Fibroblast of skin of left quadriceps (primary cell): ENCODE measurements at regions not wholly inside any gene's neighbourhood (a gene's known extent, or its start where the extent isn't known, plus 50 kb on each side); places are given as distances from the start of the nearest gene placed in this dataset.
"Not testable (repeated sequence)": the region's sequence is repeated elsewhere in the genome, so short reads cannot be mapped to it uniquely, and the experiment has no call there.

Source experiments
- DNase-seq, 2 experiments: peaks; one replicate each; pipeline ENCODE4 v3.0.0-alpha.2; 2013; ENCODE audit warnings: low read depth in 2 of 2

DNA sequence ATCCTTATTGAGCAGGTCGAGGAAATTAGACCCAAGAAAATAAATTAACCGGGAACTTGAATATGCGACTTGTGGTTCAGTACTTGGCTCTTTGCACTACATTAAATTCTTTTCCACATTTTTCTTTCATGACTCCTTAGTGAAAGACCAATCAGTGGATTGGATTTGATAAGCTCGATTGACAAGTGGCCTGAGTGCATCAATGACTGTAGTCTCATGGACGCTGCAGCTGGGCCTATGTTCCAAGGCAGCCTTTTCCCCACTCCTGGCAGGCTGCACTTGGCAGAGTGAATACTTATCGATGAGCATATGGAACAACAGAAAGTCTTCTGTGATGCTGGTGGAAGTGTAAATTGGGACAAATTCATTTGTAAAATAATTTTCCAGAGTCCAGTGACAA is 210.8 kb upstream of the EXOC2 start:
- DNase-seq = peak in 1 of 2 experiments; percentile 8

DNA sequence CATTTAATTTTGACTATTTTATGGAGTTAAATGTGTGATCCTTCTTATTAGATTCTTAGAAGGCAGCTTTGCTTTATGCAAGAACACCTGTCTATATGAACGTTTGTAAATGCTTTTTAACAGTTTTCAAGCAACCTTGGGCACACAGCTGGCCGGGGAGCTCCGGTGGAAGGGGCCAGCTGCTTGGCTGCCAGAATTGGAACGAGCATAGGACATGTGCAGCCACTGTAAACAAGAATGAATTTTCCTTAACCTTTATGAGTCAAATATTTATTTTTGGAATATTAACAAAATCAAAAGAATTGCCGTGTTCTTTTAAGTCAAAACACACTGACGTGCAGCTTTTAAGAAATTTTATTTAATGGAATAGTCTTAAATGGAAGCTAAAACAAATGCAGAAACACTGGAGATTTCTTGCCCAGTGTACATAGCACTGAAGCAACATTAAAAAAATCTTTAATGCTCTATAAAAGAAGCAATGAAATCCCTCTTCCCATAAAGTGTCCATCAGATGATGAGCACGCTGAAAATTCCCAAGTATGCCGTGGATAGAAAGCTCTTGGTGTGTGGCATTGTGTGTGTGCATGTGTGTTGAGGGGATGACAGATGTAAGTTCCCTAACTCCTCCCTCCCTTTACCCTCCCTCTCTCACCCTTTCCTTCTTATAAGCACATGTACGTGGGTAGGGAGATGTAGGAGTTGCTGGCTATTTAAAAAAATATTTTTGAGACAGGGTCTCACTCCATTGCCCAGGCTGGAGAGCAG is 208.9 kb upstream of the EXOC2 start:
- DNase-seq = no peak

DNA sequence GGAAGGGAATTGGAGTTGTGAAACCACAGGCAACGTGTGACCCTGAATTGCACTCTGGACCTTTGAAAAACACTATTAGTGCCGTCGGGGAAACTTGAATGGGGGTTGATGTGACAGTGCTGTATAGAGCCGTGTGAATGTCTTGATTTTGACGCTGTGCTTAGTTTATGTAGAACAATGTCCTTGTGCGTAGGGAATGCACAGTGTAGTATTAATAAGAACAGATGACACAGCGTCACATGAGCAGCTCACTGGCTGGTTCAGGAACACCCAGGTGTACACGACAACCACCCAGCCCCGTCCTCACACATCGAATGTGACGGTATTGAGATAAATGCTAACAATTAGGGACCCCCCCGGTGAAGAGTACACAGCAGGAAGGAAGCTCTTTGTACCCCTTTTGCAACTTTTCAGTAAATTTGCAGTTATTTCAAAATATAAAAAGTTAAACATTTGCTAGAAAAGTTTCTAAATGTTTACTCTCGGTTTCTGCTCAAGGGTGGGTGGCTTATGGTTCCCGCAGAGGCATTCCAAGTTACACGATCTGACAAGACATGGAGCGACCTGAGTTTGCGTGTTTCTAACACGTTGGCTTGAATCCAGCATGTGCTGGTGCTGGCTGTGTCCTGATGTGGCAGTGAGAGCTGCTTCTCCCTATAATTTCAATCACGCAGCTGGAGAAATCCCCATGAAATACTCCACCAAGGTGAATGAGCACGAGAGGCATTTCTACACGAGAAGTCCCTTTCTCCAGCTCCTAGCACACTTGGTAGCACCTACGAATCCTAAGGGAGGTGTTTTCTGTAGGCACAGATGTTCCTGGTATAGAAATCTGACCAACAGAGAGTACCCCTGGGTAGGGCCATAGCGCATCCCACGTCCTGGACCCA is 208.0 kb upstream of the EXOC2 start:
- no peak for DNase-seq

DNA sequence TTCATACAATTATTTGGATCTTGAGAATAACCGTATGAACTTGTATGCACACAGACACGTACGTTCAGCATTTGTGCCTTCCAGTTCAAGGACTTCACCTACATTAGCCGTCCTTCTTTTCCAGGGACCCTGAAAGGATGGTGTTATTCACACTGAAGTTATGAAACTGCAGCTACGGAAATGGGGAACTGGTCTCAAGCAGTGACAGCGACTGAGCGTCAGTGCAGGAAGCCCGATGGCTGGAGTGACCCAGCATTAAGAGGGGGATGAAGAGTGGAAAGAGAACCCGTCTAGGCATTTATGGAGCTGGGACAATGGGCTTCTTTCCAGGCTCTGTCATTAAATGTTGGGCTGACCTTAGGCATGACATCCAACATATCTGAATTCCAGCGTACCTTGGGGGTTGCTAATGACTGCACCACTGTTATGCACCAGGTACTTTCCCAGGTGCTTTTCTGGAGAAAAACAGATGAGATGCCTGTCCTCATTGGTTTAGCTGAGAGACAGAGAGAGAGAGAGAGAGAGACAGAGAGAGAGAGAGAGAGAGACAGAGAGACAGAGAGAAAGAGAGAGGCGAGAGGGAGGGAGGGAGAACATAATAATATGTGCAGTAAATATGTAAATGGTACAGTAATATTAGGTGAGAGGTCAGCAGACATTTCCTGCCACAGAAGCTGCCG is 204.7 kb upstream of the EXOC2 start:
- no peak for DNase-seq

DNA sequence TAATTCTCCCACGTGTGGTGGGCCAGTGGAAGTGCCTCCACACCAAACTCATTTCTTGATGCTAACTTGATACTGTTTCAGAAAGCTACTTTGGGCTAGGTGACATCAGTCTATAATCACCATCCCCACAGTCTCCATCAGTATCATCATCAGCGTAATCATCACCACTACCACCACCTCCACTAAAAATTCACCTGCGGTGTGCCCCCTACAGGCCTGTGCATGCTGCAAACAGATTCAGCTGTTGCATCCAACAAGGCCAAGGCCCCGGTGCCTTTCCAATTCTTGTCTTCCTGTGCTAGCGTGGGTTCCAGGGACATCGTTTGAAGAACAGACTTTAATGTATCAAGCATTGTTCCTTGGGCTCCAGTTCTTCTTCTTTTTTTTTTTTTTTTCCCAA is 201.3 kb upstream of the EXOC2 start:
- DNase-seq = no peak

DNA sequence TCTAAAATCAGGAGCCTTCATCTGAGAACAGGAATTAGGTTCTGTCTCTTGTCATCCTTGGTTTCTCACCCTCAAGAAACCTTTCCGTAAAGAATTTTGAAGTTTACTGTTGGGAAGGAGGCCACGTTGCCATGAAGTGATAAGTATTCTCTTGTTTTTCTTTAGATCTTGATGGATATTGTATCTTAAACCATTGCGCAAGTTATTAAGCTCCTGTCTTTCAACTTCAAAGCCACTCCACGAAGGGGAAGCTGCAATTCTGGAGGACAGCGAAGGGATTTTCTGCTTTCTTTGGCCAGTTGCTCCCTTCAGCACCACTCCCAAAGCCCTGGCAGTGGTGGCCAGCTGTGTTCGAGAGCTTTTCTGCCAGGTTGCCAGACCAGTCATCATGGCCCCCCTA is 198.1 kb upstream of the EXOC2 start:
- DNase-seq = no peak

DNA sequence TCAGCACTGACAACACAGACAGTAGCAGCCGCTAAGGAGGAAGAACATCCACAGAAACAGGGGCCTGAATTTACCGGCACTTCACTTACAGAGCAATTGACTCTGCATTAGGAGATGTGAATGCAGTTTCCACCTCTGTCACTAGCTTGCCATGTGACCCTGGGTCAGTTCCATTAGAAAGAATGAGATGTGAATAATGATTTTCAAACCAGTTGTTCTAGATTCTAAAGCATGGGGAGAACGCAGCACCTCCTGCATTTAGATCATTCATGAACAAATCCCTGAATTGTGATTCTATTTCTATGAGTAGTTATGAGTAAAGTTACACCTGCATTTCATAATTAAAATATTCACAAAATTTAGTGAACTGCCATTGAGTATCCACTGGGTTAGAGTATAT is 197.3 kb upstream of the EXOC2 start:
- DNase-seq = no peak

DNA sequence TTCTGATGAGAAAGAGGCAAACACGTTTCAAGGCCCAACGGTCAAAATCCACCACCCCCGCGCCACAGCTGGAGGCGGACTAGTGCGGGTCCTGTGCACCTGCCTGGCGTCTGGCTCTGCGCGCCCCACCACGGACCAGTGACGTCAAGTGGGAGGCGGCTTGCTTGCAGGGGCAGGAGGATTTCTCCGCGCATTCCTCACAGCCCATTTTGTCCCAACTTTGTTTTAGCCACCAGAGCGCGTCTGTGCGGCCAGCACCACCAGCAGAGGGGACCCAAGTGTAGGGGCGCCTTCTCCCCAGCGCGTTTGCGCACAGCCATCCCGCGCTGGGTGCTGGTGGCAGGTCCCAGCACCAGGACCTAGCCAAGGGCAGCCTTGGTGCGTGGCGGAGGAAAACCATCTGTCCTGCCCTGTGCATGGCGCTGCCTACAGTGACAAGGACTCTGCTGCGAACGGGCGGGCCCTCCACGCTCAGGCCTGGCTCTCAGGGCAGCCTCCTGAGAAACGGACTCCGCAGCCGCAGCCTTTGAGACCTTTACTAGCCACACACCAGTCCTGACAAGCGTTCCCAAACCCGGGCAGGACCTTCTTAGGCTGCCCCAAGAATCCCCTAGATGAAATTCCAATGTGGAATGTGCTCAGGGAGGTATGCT is 194.8 kb upstream of the EXOC2 start:
- DNase-seq = no peak

DNA sequence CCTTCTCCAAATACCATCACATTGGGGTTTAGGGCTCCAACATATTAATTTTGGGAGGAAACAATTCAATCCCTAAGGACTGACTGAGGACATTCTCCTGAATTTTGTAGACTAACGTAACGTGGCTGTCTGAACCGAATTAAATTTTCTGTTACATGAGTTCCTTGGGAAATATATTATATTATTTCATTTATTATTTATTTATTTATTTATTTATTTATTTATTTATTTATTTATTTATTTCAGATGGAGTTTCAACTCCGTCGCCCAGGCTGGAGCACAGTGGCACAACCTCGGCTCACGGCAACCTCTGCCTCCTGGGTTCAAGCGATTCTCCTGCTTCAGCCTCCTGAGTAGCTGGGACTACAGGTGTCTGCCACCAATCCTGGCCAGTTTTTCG is 193.2 kb upstream of the EXOC2 start:
- not testable (repeated sequence) for DNase-seq

DNA sequence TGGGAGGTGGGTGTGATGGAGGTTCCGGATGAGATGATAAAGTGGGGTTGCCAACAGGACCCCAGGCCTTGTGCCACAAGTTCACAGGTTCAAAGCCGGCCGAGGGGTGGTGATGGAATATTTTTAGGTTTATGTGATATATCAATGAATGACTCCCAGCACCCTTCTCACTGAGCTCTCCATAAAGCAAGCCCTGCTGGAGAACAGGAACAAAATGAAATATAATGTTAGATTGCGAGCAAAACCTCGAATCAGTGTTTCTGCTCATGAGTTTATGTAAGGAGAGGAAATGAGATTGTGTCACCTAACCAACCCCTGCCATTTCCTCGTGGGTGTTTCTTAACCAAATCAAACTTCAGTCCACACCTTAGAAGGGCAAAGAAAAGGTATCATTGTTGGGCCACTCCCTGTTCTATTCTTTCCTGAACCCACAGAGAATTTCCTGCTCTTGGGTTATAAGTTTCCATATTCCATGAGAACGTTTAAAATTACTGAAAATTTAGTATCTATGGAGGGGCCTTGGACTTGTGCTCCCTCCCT is 192.2 kb upstream of the EXOC2 start:
- DNase-seq = no peak

DNA sequence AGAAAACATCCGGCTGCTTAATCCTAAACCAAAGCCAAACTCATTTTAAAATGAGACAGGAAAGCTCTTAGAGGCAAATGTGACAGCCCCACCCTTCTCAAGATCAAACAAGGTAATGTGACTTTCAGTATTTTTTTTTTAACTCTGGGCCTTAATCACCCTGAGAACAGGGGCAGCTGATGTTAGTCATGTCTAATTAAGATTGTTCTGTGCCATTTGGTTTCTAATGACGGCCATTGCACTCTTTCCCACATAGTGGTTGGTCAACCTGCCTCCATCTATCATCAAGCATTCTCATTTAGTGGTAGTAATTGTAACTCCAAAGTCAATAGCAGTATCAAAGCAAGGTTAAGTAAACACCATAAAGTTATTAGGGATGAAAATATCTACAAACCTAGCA is 191.6 kb upstream of the EXOC2 start:
- no peak for DNase-seq

DNA sequence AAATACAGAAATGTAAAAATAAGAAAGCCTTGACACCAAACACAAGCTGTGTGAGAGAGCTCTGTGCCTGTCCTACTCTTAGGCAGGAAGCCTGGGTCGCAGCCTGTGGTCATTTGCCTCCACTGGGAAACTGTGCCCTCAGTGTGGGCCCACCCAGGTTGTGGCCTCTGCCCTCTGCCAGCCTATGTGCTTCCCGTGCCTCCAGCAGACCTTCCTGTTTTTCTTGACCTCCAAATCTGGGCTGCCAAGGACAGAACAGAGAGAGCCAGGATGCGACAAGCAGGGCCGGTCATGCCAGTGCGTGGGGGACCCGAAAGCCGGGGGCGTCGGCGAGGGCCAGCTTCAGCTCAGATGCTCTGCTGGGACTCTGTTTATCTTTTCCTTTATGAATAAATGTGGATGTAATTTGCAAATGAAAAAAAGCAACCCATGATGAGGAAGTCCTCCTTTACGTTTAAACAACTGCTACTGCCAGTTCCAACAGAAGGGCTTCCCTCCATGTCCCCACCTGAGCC is 189.2 kb upstream of the EXOC2 start:
- no peak for DNase-seq

DNA sequence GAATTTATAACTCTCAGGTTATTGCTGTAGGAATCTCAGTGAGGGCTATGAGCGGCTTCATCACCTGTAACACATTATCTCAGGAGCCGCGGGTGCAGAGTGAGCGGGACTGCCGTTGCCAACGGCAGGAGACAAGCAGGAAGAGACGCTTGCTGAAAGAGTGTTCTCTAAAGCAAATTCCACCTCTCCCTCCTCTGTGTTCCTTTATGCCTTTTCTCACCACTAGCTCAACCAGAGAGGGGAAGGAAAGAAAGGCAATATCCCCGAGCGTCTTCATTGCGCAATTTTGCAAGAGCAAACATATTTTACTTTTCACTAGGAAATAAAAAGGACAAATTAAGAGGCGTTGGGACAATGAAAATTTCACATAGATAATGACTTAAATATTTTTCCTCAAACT is 185.2 kb upstream of the EXOC2 start:
- DNase-seq = no peak

DNA sequence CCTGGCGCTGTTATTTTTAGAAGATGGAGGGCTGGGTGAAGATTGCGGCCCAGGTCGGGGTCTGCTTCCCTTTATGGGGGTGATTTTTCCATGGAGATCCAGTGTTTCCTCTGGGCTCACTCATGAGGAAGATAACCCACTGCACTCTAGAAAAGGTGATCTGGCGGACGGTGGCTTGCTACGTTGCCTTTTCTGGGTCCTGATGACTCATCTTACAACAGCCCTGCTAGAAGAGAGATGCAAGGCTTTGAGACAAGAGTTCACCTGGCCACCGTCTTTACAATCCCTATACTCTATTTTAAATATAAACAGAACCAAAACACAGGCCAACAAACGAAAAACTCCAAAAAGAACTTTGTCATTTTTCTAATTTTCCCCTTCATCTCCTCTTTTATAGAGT is 182.1 kb upstream of the EXOC2 start:
- DNase-seq = no peak

DNA sequence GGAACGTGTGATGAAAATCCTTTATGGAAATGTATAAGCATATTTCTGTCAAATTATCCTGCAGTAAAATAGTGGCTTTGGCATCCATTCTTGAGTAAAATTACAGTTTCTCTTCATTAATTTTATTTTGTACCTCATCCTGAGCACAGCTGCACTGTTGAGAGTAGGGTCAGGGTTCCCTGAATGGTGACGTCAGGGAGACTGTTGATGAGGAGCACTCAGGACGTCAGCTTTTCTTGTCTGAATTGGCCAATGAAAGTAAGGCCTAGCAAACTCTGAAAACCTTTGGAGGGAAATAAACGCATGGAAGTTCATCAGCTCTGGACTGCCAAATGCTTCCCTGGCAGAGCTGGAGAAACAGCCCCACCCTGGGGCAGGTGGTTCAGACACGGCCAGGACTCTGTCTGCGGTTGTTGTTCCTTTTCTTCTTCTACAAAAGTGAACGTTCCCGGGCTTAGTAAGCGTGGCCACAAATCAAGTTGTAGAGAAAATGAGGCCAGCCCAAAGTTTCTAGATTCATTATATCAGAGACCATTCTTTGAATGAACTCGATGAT is 179.7 kb upstream of the EXOC2 start:
- no peak for DNase-seq

DNA sequence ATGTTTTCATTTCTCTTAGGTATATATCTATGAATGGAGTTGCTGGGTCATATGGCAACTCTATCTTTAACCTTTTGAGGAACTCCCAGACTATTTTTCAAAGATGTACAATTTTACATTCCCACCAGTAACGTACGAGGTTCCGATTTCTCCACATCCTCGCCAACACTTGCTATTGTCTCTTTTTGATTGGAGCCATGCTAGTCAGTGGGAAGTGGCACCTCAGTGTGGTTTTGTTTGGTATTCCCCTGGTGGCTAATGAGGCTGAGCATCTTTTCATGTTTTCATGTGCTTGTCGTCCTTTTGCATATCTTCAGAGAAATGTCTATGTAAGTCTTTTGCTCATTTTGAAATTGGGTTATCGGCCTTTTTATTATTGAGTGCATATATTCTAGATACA is 178.6 kb upstream of the EXOC2 start:
- no peak for DNase-seq

DNA sequence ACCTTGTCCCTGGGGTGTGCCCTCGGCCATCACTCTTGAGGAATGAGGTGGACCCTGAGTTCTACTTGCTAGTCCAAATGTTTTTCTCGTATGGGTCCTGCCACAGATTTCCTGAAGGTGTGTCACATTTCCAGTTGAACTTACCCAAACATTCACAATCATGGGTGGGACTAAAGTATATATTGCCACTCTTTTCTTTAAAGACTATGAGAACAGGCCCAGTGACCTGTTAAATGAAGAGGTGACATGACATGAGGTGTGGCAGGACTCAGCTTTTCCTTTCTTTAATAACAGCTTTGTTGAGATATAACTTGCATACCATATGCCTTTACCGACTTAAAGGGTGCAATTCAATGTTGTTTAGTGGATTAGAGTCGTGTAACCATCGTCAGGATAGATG is 177.2 kb upstream of the EXOC2 start:
- no peak for DNase-seq

DNA sequence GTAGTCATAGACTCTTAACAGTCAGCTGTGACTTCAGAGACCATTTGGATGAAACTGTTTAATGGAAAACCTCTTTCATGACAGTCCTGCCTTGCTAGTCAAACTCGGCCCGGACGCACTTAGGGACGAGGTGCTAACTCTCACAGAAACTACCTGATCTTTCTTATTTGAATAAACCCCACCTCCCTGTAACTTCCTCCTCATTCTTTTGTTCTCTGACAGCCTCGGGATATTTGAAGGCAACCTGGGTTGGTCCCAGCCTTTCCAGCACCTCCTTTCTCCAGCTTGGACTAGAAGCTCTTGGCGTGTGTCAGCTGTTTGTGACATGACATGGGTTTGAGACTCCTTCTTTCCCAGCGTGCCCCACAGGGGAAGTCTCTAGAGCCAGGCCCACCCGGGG is 175.3 kb upstream of the EXOC2 start:
- no peak for DNase-seq

DNA sequence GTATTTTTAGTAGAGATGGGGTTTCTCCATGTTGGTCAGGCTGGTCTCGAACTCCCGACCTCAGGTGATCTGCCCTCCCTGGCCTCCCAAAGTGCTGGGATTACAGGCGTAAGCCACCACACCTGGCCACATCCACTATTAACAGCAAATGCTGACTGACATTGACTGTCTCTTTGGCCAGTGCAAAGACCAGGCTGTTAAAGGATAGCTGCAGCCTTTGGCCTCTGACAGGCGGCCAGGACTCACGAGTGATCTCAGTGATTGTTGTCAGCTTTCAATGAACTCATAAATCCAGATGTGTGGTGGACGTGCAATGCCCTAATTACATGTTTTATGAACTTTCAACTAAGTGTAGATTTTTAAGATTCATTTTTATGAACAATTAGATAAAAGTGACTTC is 174.4 kb upstream of the EXOC2 start:
- no peak for DNase-seq

DNA sequence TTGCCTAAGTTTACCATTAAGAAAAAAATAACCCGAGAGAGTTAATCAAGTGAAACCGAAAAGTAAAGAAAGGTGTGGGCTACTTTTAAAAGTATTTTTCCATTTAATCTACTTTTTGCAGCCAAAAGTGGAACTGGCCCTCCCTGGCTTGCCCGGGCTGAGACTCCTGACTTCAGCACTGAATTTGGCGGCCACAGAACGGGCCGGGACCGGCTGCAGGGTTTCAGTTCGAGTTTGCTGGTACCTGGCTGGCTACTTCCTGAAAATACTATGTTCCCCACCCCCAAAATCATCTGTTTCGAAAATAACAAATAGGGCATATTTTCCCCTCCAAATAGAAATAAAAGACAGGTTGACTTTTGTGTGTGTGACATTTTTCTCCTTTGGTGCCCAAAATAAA is 173.4 kb upstream of the EXOC2 start:
- no peak for DNase-seq

DNA sequence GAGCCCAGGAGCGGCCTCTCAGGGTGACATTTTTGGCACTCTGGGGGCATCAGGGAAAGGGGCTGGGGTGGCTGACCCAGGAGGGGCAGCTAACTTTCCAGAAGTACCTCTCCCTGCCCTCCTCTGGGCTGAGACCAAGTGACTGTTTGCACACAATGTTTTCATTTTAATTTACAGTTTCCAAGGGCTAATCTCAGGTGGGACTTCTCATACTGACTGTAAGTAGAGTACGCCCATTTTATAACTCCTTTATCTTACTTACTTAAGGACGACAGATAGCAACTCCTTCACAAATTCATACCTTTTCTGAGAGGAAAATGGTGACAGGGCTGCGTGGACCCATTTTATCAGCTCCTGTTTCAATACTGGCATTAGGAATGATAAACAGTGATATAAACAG is 172.9 kb upstream of the EXOC2 start:
- no peak for DNase-seq
